H1 (cell line): ENCODE measurements at regions not wholly inside any gene's neighbourhood (a gene's known extent, or its start where the extent isn't known, plus 50 kb on each side); places are given as distances from the start of the nearest gene placed in this dataset.

ENCODE experiments used
- CTCF ChIA-PET: fragments of 300-600 bp; sonication (Branson Sonifier 250); formaldehyde crosslinking; loops from one replicate; lab custom pipeline; 2021; ENCODE audit not compliant: partially characterized antibody; lab: Charles Lee
- POLR2A ChIA-PET: fragments of 300-600 bp; sonication (Branson Sonifier 250); formaldehyde crosslinking; loops from one replicate; lab custom pipeline; 2021; ENCODE audit warnings: inconsistent platforms; ENCODE audit not compliant: partially characterized antibody; lab: Charles Lee
- DNase-seq, 2 experiments: peaks; one replicate each; pipeline versions ENCODE4 v3.0.0 to v3.0.0-alpha.2; 2010 to 2022; ENCODE audit warnings: low spot score in 2 of 2, low read depth in 1 of 2, mixed read lengths in 1 of 2
- FAIRE-seq: peaks from 2 replicates; lab custom pipeline; 2011; peaks lifted over from hg19 to GRCh38; lab: Jason Lieb, UNC
- H2AFZ ChIP-seq: 2 replicates; pipeline ENCODE4 v1.8.1; 2012; ENCODE audit warnings: low read length, inconsistent platforms
- H2AK5ac ChIP-seq: 2 replicates; pipeline ENCODE4 v1.6.1; 2013; ENCODE audit warnings: low read depth, low read length
- H2BK120ac ChIP-seq: replicated peaks from 2 replicates; pipeline ENCODE3; 2013; ENCODE audit warnings: low read depth, low read length, inconsistent platforms
- H2BK12ac ChIP-seq: 2 replicates; pipeline ENCODE4 v1.6.1; 2013; ENCODE audit warnings: low read depth, low read length
- H2BK15ac ChIP-seq: 2 replicates; pipeline ENCODE4 v1.6.1; 2013; ENCODE audit warnings: low read length
- H2BK20ac ChIP-seq: 2 replicates; pipeline ENCODE4 v1.6.1; 2013; ENCODE audit warnings: low read length
- H2BK5ac ChIP-seq: 2 replicates; pipeline ENCODE4 v1.6.1; 2013; ENCODE audit warnings: low read depth, low read length
- H3K14ac ChIP-seq: 2 replicates; pipeline ENCODE4 v1.6.1; 2013; ENCODE audit warnings: inconsistent platforms; ENCODE audit not compliant: insufficient read length
- H3K18ac ChIP-seq: 2 replicates; pipeline ENCODE4 v1.6.1; 2013; ENCODE audit warnings: low read length; ENCODE audit errors: extremely low read depth
- H3K23ac ChIP-seq: 2 replicates; pipeline ENCODE4 v1.6.1; 2013; ENCODE audit warnings: inconsistent platforms; ENCODE audit not compliant: insufficient read length
- H3K23me2 ChIP-seq: 2 replicates; pipeline ENCODE4 v1.6.1; 2013; ENCODE audit warnings: low read depth, low read length
- H3K27ac ChIP-seq: 2 replicates; pipeline ENCODE4 v1.6.1; 2011; ENCODE audit warnings: low read depth, low read length, inconsistent platforms
- H3K27me3 ChIP-seq, 4 experiments: replicated peaks in 1 of 4; 1 replicate in 1 of 4; 2 replicates in 3 of 4; pipeline versions ENCODE4 v1.6.1 to v1.8.1; 2011 to 2013; ENCODE audit warnings: low read length in 3 of 4, mild to moderate bottlenecking in 3 of 4, inconsistent platforms in 2 of 4, mixed read lengths in 2 of 4, moderate library complexity in 1 of 4; ENCODE audit not compliant: control insufficient read depth in 3 of 4, insufficient read depth in 3 of 4; ENCODE audit errors: extremely low read depth in 1 of 4
- H3K36me3 ChIP-seq, 4 experiments: 2 replicates each; pipeline versions ENCODE4 v1.6.1 to v1.8.1; 2011 to 2013; ENCODE audit warnings: mild to moderate bottlenecking in 4 of 4, low read length in 3 of 4, moderate library complexity in 2 of 4, control low read depth in 1 of 4, inconsistent platforms in 1 of 4; ENCODE audit not compliant: insufficient read depth in 4 of 4, control insufficient read depth in 2 of 4
- H3K4ac ChIP-seq: replicated peaks from 2 replicates; pipeline ENCODE3; 2013; ENCODE audit warnings: low read length, low read depth, mixed read lengths, inconsistent platforms; ENCODE audit not compliant: insufficient read length
- H3K4me1 ChIP-seq, 4 experiments: replicated peaks in 1 of 4; 1 replicate in 1 of 4; 2 replicates in 3 of 4; pipeline versions ENCODE4 v1.6.1 to v1.8.1; 2011 to 2013; ENCODE audit warnings: low read length in 3 of 4, inconsistent platforms in 2 of 4, mixed read lengths in 1 of 4; ENCODE audit not compliant: insufficient read depth in 4 of 4, control insufficient read depth in 3 of 4
- H3K4me2 ChIP-seq, 2 experiments: 2 replicates each; pipeline versions ENCODE4 v1.6.1 to v1.8.1; 2011 to 2013; ENCODE audit warnings: low read depth in 2 of 2, low read length in 2 of 2, control low read depth in 1 of 2, inconsistent platforms in 1 of 2, mild to moderate bottlenecking in 1 of 2; ENCODE audit not compliant: insufficient read depth in 1 of 2
- H3K4me3 ChIP-seq, 4 experiments: fragments of 200-600, 300-600 bp in 1 of 4; sonication (generic), shearing (Covaris generic), sonication (Bioruptor Twin) in 1 of 4; 2 replicates each; pipeline versions ENCODE4 v1.5.1 to v1.8.1; 2011 to 2016; ENCODE audit warnings: low read length in 4 of 4, low read depth in 3 of 4, control low read depth in 2 of 4, inconsistent platforms in 2 of 4, mild to moderate bottlenecking in 2 of 4, mixed read lengths in 1 of 4, moderate library complexity in 1 of 4; ENCODE audit not compliant: insufficient read depth in 2 of 4; ENCODE audit errors: extremely low read depth in 1 of 4
- H3K56ac ChIP-seq: replicated peaks from 2 replicates; pipeline ENCODE3; 2013; ENCODE audit warnings: low read depth, mild to moderate bottlenecking, mixed read lengths, low read length, inconsistent platforms; ENCODE audit not compliant: insufficient read length
- H3K79me1 ChIP-seq: 2 replicates; pipeline ENCODE4 v1.6.1; 2013; ENCODE audit warnings: low read depth, low read length, control low read depth
- H3K79me2 ChIP-seq, 2 experiments: 2 replicates each; pipeline versions ENCODE4 v1.6.1 to v1.8.1; 2012 to 2013; ENCODE audit warnings: low read length in 2 of 2, mild to moderate bottlenecking in 2 of 2, inconsistent platforms in 1 of 2; ENCODE audit not compliant: insufficient read depth in 2 of 2, control insufficient read depth in 1 of 2
- H3K9ac ChIP-seq, 4 experiments: replicated peaks in 1 of 4; 1 replicate in 1 of 4; 2 replicates in 3 of 4; pipeline versions ENCODE4 v1.6.1 to v1.8.1; 2011 to 2013; ENCODE audit warnings: low read depth in 3 of 4, low read length in 3 of 4, control low read depth in 2 of 4, mild to moderate bottlenecking in 2 of 4, moderate library complexity in 2 of 4, inconsistent platforms in 1 of 4; ENCODE audit errors: extremely low read depth in 1 of 4
- H3K9me3 ChIP-seq, 2 experiments: 2 replicates each; pipeline versions ENCODE4 v1.6.1 to v1.8.1; 2012 to 2013; ENCODE audit warnings: mild to moderate bottlenecking in 2 of 2, moderate library complexity in 2 of 2, control low read depth in 1 of 2, inconsistent platforms in 1 of 2, low read depth in 1 of 2, low read length in 1 of 2, mixed read lengths in 1 of 2; ENCODE audit not compliant: insufficient read depth in 2 of 2
- H4K20me1 ChIP-seq, 2 experiments: replicated peaks in 1 of 2; 2 replicates each; pipeline versions ENCODE3 to v1.8.1; 2011 to 2013; ENCODE audit warnings: inconsistent platforms in 2 of 2, low read length in 2 of 2, mild to moderate bottlenecking in 1 of 2; ENCODE audit not compliant: insufficient read depth in 2 of 2, control insufficient read depth in 1 of 2
- H4K5ac ChIP-seq: 2 replicates; pipeline ENCODE4 v1.6.1; 2013; ENCODE audit warnings: low read length, low read depth, mixed read lengths, inconsistent platforms; ENCODE audit not compliant: insufficient read length
- H4K8ac ChIP-seq: 2 replicates; pipeline ENCODE4 v1.8.0; 2013; ENCODE audit warnings: mild to moderate bottlenecking, moderate library complexity, low read length, inconsistent platforms; ENCODE audit not compliant: insufficient read depth; ENCODE audit errors: extremely low read depth
- H4K91ac ChIP-seq: replicated peaks from 2 replicates; pipeline ENCODE3; 2013; ENCODE audit warnings: low read length, mixed read lengths, inconsistent platforms; ENCODE audit not compliant: insufficient read length
- ASH2L ChIP-seq: fragments of 200-600, 300-600 bp; sonication (generic); IDR thresholded peaks from one replicate; pipeline ENCODE4 v1.7.1; 2017; ENCODE audit warnings: low read length
- BRCA1 ChIP-seq: IDR thresholded peaks from 2 replicates; pipeline ENCODE4 v1.6.1; 2012; ENCODE audit warnings: low read depth, low read length, improper control_type of control experiment
- EGR1 ChIP-seq: IDR thresholded peaks from 2 replicates; pipeline ENCODE4 v1.6.1; 2011; ENCODE audit warnings: low read depth, low read length, borderline replicate concordance
- GTF2F1 ChIP-seq: IDR thresholded peaks from 2 replicates; pipeline ENCODE4 v1.6.1; 2012; ENCODE audit warnings: low read depth, low read length, improper control_type of control experiment, borderline replicate concordance
- HDAC6 ChIP-seq: IDR thresholded peaks from one replicate; pipeline ENCODE4 v1.7.1; 2012; ENCODE audit warnings: low read depth, mild to moderate bottlenecking, inconsistent platforms, low read length, moderate library complexity
- RAD21 ChIP-seq, 2 experiments: IDR thresholded peaks in 1 of 2; conservative IDR thresholded peaks in 1 of 2; 2 replicates each; pipeline ENCODE4 v1.6.1; 2011; ENCODE audit warnings: low read depth in 2 of 2, low read length in 2 of 2, improper control_type of control experiment in 1 of 2, inconsistent platforms in 1 of 2, mild to moderate bottlenecking in 1 of 2, moderate library complexity in 1 of 2
- RFX5 ChIP-seq: IDR thresholded peaks from 2 replicates; pipeline ENCODE4 v1.6.1; 2011; ENCODE audit warnings: low read depth, low read length, improper control_type of control experiment, borderline replicate concordance
- SIX5 ChIP-seq: IDR thresholded peaks from 2 replicates; pipeline ENCODE4 v1.6.1; 2011; ENCODE audit warnings: mild to moderate bottlenecking, low read depth, low read length
- SUZ12 ChIP-seq: fragments of 200-600 bp; sonication (generic); IDR thresholded peaks from 2 replicates; pipeline ENCODE4 v1.6.1; 2012; ENCODE audit warnings: mild to moderate bottlenecking, inconsistent platforms, low read length, moderate library complexity, mixed read lengths
- TCF12 ChIP-seq: IDR thresholded peaks from 2 replicates; pipeline ENCODE4 v1.6.1; 2011; ENCODE audit warnings: low read depth, mild to moderate bottlenecking, low read length
- TEAD4 ChIP-seq: IDR thresholded peaks from 2 replicates; pipeline ENCODE4 v1.6.1; 2012; ENCODE audit warnings: low read depth, low read length, inconsistent platforms, mixed read lengths
- YY1 ChIP-seq: IDR thresholded peaks from 2 replicates; pipeline ENCODE4 v1.6.1; 2011; ENCODE audit warnings: low read depth, mild to moderate bottlenecking, low read length
- WGBS, 2 experiments: shearing (Covaris generic) in 1 of 2; methylation state at CpG; one replicate each; pipeline versions ENCODE4 v1.1.6 to v1.1.7; 2013 to 2015; ENCODE audit warnings: low lambda C conversion rate in 2 of 2, mixed read lengths in 2 of 2, inconsistent platforms in 1 of 2, low coverage in 1 of 2, missing lambda C conversion rate in 1 of 2; ENCODE audit not compliant: insufficient replicate concordance in 2 of 2, insufficient coverage in 1 of 2, insufficient read length in 1 of 2; ENCODE audit errors: extremely low coverage in 1 of 2, missing lambda C conversion rate in 1 of 2; 5-methylcytosine and 5-hydroxymethylcytosine counted together

- no peak for DNase-seq
- Histone ChIP-seq H3K9ac (peak overlapping the region in 1 of 4 experiments; percentile 8; a peak in 1 of 7 replicates), H3K36me3 (no peaks in the 10 kb centered on the region), H3K14ac (no peak overlapping the region), H4K20me1 (no peaks in the 10 kb centered on the region), H2BK12ac (no peak overlapping the region), H2BK20ac (no peak overlapping the region), H3K4me2 (no peak overlapping the region), H2BK5ac (no peak overlapping the region), H2AK5ac (no peak overlapping the region), H3K27ac (no peak overlapping the region), H3K23ac (no peak overlapping the region), H3K18ac (no peak overlapping the region), H2BK15ac (no peak overlapping the region), H2BK120ac (no peak overlapping the region), H4K5ac (no peak overlapping the region), H3K79me2 (no peaks in the 10 kb centered on the region), H3K4me3 (no peak overlapping the region; a peak in 1 of 8 replicates), H3K79me1 (no peaks in the 10 kb centered on the region), H4K8ac (no peak overlapping the region), H3K23me2 (no peaks in the 10 kb centered on the region), H2AFZ (no peak overlapping the region; the same call in 1 of the 2 replicates)
- ChIA-PET CTCF (interaction anchor here (0.5 to 1.3 kb wide), 3 partner anchors 11 to 104 kb away, joined by 3 to 4 read pairs (median 3); no protein-coding TSS in a partner anchor), POLR2A (no interaction called here)
- FAIRE-seq = no peak
- TF ChIP-seq YY1 (no peak), ASH2L (no peak), GTF2F1 (no peak), HDAC6 (no peak), RAD21 (IDR thresholded peaks at IDR 0.05 in 1 of 2, conservative IDR thresholded peaks at IDR 0.05 in 1 of 2; ENCODE audit: low read depth in 2 of 2, low read length in 2 of 2) (no peak), RFX5 (no peak), TCF12 (no peak), BRCA1 (no peak), TEAD4 (no peak), SIX5 (no peak), SUZ12 (no peak), EGR1 (no peak)
- TF ChIP-seq, all 59 proteins: peak for 0
- WGBS, 2 experiments = 93% methylated on average over 4 of the region's 4 CpGs; no CpG with 5 or more reads in 1 of the 2 experiments
- Histone ChIP-seq H3K4me1 (no peaks in the 10 kb centered on the region), H3K4ac (no peak overlapping the region), H3K27me3 (no peaks in the 10 kb centered on the region), H3K56ac (no peak overlapping the region), H4K91ac (no peak overlapping the region), H3K9me3 (no peaks in the 10 kb centered on the region)
Observed at GRCh38 chr11:97739932-97740800, 1280.6 kb upstream of the CNTN5 start.
